Right lobe of liver (tissue), 6 donors: ENCODE measurements at regions not wholly inside any gene's neighbourhood (a gene's known extent, or its start where the extent isn't known, plus 50 kb on each side); places are given as distances from the start of the nearest gene placed in this dataset.

Experiments
- ATAC-seq, 4 donors: fragments of 200-7000 bp; cut with Tn5 transposase; one replicate each; pipeline ENCODE4 v1.9.1; 2020; ENCODE audit warnings: mild to moderate bottlenecking in 4 of 4, moderate library complexity in 4 of 4
- DNase-seq, 3 donors: peaks; one replicate each; pipeline ENCODE4 v3.0.0-alpha.2; 2020
- H3K27ac ChIP-seq, 3 donors: fragments of 200-600 bp; one replicate each; pipeline ENCODE4 v1.8.0; 2022
- H3K27me3 ChIP-seq, 2 donors: fragments of 200-600 bp; one replicate each; pipeline ENCODE4 v1.8.0; 2022
- H3K36me3 ChIP-seq, 4 donors: fragments of 200-600 bp; sonication (generic) in 1 of 4; one replicate each; pipeline versions ENCODE4 v1.5.1 to v1.8.0; 2017 to 2022; ENCODE audit warnings: control low read depth in 1 of 4
- H3K4me1 ChIP-seq, 4 donors: fragments of 200-600 bp; sonication (generic) in 1 of 4; one replicate each; pipeline versions ENCODE4 v1.5.1 to v1.8.0; 2017 to 2022; ENCODE audit warnings: control low read depth in 1 of 4
- H3K4me3 ChIP-seq, 3 donors: fragments of 200-600 bp; one replicate each; pipeline ENCODE4 v1.8.0; 2022
- H3K9me3 ChIP-seq, 4 donors: fragments of 200-600 bp; sonication (generic) in 1 of 4; one replicate each; pipeline versions ENCODE4 v1.5.1 to v1.8.0; 2017 to 2022; ENCODE audit warnings: control low read depth in 1 of 4
- CTCF ChIP-seq, 4 donors: fragments of 200-600 bp in 3 of 4; fragments of 450-650 bp in 1 of 4; IDR thresholded peaks; one replicate each; pipeline versions ENCODE4 v1.5.1 to v1.8.0; 2016 to 2022; ENCODE audit warnings: antibody characterized with exemption in 4 of 4, mild to moderate bottlenecking in 2 of 4
- POLR2A ChIP-seq: fragments of 450-650 bp; IDR thresholded peaks from one replicate; pipeline ENCODE4 v1.6.1; 2017; ENCODE audit warnings: antibody characterized with exemption, mild to moderate bottlenecking
- WGBS: methylation state at CpG from one replicate; pipeline ENCODE4 v1.1.6; 2018; ENCODE audit warnings: low coverage, low lambda C conversion rate; ENCODE audit not compliant: insufficient coverage; ENCODE audit errors: missing lambda C conversion rate; 5-methylcytosine and 5-hydroxymethylcytosine counted together
- intact Hi-C, 2 donors: fragments of 100-400 bp; cut with DNase I; formaldehyde crosslinking; loops; one replicate each; pipeline versions ENCODE4 v1.11.2 to v1.14.1; 2022
- donor health status: DM: no; HTN: yes; CAD: no.
- donor health status: DM: no; HTN: no; CAD: no.
- donor health status: DM: no; HTN: no; CAD: no.
- donor health status: DM: no; HTN: yes; CAD: no.
- donor health status: DM: no; HTN: yes; CAD: no.

- H3K27me3 ChIP-seq = no peaks in the 10 kb centered on the region
- H3K27ac ChIP-seq = no peak overlapping the region
- TF ChIP-seq POLR2A (no peak), CTCF (IDR thresholded peaks at IDR 0.05) (no peak)
- ATAC-seq = no peak
- H3K36me3 ChIP-seq = no peaks in the 10 kb centered on the region
- no peak overlapping the region for H3K4me3 ChIP-seq
- no peaks in the 10 kb centered on the region for H3K9me3 ChIP-seq
- intact Hi-C loops = no loop called here
- H3K4me1 ChIP-seq = no peaks in the 10 kb centered on the region
- WGBS = 15% methylated on average over 1 of the region's 1 CpG
- DNase-seq = no peak
These were observed 1140.6 kb downstream of the BCL11B start for GRCh38 chr14:98131406-98131805.

GRCh38 chr14:98133806-98134205, 1138.2 kb downstream of the BCL11B start:
- Histone ChIP-seq H3K27me3 (no peaks in the 10 kb centered on the region), H3K4me1 (no peaks in the 10 kb centered on the region), H3K4me3 (no peak overlapping the region), H3K27ac (no peak overlapping the region), H3K9me3 (no peaks in the 10 kb centered on the region), H3K36me3 (no peaks in the 10 kb centered on the region)
- DNase-seq (no peak), ATAC-seq (no peak)
- intact Hi-C loops = no loop called here
- WGBS = 51% methylated on average over 4 of the region's 4 CpGs
- TF ChIP-seq CTCF (IDR thresholded peaks at IDR 0.05) = no peak
- TF ChIP-seq POLR2A = no peak

- Histone ChIP-seq H3K36me3 (no peaks in the 10 kb centered on the region), H3K9me3 (no peaks in the 10 kb centered on the region), H3K27me3 (no peaks in the 10 kb centered on the region), H3K4me1 (no peaks in the 10 kb centered on the region), H3K27ac (no peak overlapping the region), H3K4me3 (no peak overlapping the region)
- ATAC-seq (no peak), DNase-seq (no peak)
- WGBS = 35% methylated on average over 7 of the region's 9 CpGs
- TF ChIP-seq POLR2A = no peak
- no peak for TF ChIP-seq CTCF (IDR thresholded peaks at IDR 0.05)
- intact Hi-C loops = no loop called here
These were observed 1135.8 kb downstream of the BCL11B start for GRCh38 chr14:98136012-98136789.

- TF ChIP-seq POLR2A (no peak), CTCF (IDR thresholded peaks at IDR 0.05) (no peak)
- H3K27ac ChIP-seq = no peak overlapping the region
- ATAC-seq (no peak), DNase-seq (no peak)
- H3K4me1 ChIP-seq = no peaks in the 10 kb centered on the region
- H3K27me3 ChIP-seq = no peaks in the 10 kb centered on the region
- H3K4me3 ChIP-seq = no peak overlapping the region
- H3K36me3 ChIP-seq = no peaks in the 10 kb centered on the region
- intact Hi-C loops = no loop called here
- 10% methylated on average over 13 of the region's 13 CpGs for WGBS
- H3K9me3 ChIP-seq = no peaks in the 10 kb centered on the region
These were observed 1134.6 kb downstream of the BCL11B start for GRCh38 chr14:98137131-98138025.
